ENCODE measurements at regions not wholly inside any gene's neighbourhood (a gene's known extent, or its start where the extent isn't known, plus 50 kb on each side); places are given as distances from the start of the nearest gene placed in this dataset.

DNA sequence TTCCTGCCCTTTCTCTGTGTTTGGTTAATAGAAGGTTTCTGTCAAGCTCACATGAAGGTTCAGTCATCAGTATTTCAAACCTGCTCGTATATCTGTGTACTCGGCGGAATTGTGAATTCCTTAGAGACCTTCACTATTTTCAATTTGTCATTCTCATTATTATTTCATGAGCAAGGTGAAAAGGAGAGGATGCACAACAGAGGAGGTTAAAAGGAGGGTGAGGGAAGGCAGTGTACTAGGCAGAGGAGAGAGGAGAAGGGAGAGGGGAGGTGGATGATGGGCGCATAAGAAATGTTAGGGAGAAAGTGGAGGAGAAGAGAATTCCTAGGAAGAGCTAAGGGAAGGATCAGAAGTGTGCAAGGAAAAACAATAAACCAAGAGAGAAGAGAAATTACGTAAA lies 185.0 kb upstream of the COBL start:
- H3K27me3 ChIP-seq (replicated peaks): no peaks in the 10 kb centered on the region
- no peak overlapping the region for H3K27ac ChIP-seq
- H3K9me3 ChIP-seq (replicated peaks): no peaks in the 10 kb centered on the region
- DNase-seq (ENCODE audit: low read depth in 1 of 2, low spot score in 2 of 2): no peak
- no peaks in the 10 kb centered on the region for H3K4me1 ChIP-seq (replicated peaks)
- no peak overlapping the region for H3K4me3 ChIP-seq
- no peaks in the 10 kb centered on the region for H3K36me3 ChIP-seq

- Histone ChIP-seq H3K27me3 (replicated peaks) (no peaks in the 10 kb centered on the region), H3K27ac (no peak overlapping the region)
Measured at GRCh38 chr7:51482976-51483375, 166.4 kb upstream of the COBL start.

DNA sequence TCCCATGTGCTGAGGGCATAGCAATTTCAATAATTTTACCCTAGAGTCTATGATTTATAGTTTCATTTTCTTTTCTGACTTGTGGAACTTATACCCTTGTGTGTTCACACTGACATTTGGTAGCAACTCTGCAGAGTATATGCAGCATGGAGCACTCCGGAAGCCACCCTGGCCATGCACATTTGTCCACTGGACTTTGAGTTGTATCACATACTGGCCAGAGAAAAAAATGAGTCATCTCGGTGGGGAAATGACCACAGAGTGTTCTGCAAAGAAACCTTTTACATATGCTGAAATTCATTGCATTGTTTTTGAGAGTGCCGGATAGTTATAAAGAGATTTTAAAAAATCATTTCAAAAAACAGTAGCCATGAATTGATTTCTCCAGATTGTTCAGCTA lies 164.8 kb upstream of the COBL start:
- DNase-seq (ENCODE audit: low read depth in 1 of 2, low spot score in 2 of 2): no peak
- Histone ChIP-seq H3K4me3 (no peak overlapping the region), H3K27ac (no peak overlapping the region), H3K27me3 (replicated peaks) (no peaks in the 10 kb centered on the region), H3K36me3 (no peaks in the 10 kb centered on the region), H3K9me3 (replicated peaks) (no peaks in the 10 kb centered on the region; the same call in 1 of the 2 replicates), H3K4me1 (replicated peaks) (no peaks in the 10 kb centered on the region)

More at GRCh38 chr7:51482976-51483375, 166.4 kb upstream of the COBL start:
- DNase-seq (ENCODE audit: low read depth in 1 of 2, low spot score in 2 of 2): no peak
- Histone ChIP-seq H3K9me3 (replicated peaks) (0 out of 2 replicates have a peak, but pooled peaks cover 3% of the 10 kb centered on the region), H3K4me3 (no peak overlapping the region), H3K4me1 (replicated peaks) (no peaks in the 10 kb centered on the region), H3K36me3 (no peaks in the 10 kb centered on the region)

DNA sequence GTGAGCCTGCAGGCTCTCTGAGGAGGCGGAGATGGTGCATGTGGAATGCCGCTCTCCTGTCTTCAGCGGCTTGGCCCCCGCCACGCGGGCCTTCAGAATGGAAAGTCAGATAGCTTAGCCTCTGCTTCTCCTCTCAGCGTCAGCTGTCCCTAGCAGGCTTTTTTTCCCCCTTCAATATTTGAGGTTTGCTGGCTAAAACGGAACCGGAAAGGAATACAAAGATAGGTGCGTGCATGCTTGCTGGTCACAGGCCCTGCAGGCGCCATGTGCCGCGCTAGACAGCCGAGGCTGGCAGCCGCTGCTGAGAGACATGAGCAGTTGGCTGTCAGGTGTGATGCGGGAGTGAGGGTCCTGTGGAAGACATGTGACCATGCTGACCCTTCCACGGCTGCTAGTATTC lies 161.2 kb upstream of the COBL start:
- Histone ChIP-seq H3K27ac (no peak overlapping the region), H3K9me3 (replicated peaks) (peaks cover 3% of the 10 kb centered on the region; the same call in 1 of the 2 replicates), H3K27me3 (replicated peaks) (no peaks in the 10 kb centered on the region), H3K36me3 (no peaks in the 10 kb centered on the region), H3K4me3 (no peak overlapping the region), H3K4me1 (replicated peaks) (no peaks in the 10 kb centered on the region)
- no peak for DNase-seq (ENCODE audit: low read depth in 1 of 2, low spot score in 2 of 2)

GRCh38 chr7:51477323-51477722 lies 160.7 kb upstream of the COBL start:
- H3K4me3 ChIP-seq: no peak overlapping the region
- no peaks in the 10 kb centered on the region for H3K27me3 ChIP-seq (replicated peaks)
- H3K36me3 ChIP-seq: no peaks in the 10 kb centered on the region
- no peak for DNase-seq (ENCODE audit: low read depth in 1 of 2, low spot score in 2 of 2)
- H3K9me3 ChIP-seq (replicated peaks): peaks cover 3% of the 10 kb centered on the region; the same call in 1 of the 2 replicates
- no peaks in the 10 kb centered on the region for H3K4me1 ChIP-seq (replicated peaks)
- no peak overlapping the region for H3K27ac ChIP-seq

- H3K4me1 ChIP-seq (replicated peaks): no peaks in the 10 kb centered on the region
- H3K27me3 ChIP-seq (replicated peaks): no peaks in the 10 kb centered on the region
- no peaks in the 10 kb centered on the region for H3K36me3 ChIP-seq
- no peak overlapping the region for H3K27ac ChIP-seq
- no peak for DNase-seq (ENCODE audit: low read depth in 1 of 2, low spot score in 2 of 2)
- peaks cover 3% of the 10 kb centered on the region; the same call in 1 of the 2 replicates for H3K9me3 ChIP-seq (replicated peaks)
- H3K4me3 ChIP-seq: no peak overlapping the region
Measured at GRCh38 chr7:51476026-51476425, 159.4 kb upstream of the COBL start.

- DNase-seq (ENCODE audit: low read depth in 1 of 2, low spot score in 2 of 2): no peak
- no peaks in the 10 kb centered on the region for H3K36me3 ChIP-seq
- no peaks in the 10 kb centered on the region for H3K4me1 ChIP-seq (replicated peaks)
- H3K4me3 ChIP-seq: no peak overlapping the region
- H3K9me3 ChIP-seq (replicated peaks): peaks cover 3% of the 10 kb centered on the region; the same call in 1 of the 2 replicates
- no peaks in the 10 kb centered on the region for H3K27me3 ChIP-seq (replicated peaks)
- no peak overlapping the region for H3K27ac ChIP-seq
Measured at GRCh38 chr7:51472873-51473272, 156.3 kb upstream of the COBL start.

DNA sequence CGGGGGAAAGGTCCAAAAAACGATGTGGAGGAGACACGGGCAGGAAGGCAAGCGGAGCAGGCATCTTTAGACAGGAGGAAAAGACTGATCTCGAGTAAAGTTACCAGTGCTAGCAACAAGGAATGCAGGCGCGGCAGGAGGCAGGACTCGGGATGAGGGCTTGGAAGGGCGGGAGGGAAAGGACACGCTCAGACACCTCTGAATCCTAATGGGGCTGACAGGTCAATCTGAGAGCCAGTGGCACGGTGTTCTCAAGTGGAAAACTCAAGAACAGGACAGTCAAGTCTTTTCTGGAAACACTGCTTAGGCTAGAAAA lies 155.3 kb upstream of the COBL start:
- Histone ChIP-seq H3K9me3 (replicated peaks) (peaks cover 3% of the 10 kb centered on the region; the same call in 1 of the 2 replicates), H3K27me3 (replicated peaks) (no peaks in the 10 kb centered on the region), H3K4me3 (no peak overlapping the region), H3K27ac (no peak overlapping the region), H3K4me1 (replicated peaks) (no peaks in the 10 kb centered on the region), H3K36me3 (no peaks in the 10 kb centered on the region)
- no peak for DNase-seq (ENCODE audit: low read depth in 1 of 2, low spot score in 2 of 2)

DNA sequence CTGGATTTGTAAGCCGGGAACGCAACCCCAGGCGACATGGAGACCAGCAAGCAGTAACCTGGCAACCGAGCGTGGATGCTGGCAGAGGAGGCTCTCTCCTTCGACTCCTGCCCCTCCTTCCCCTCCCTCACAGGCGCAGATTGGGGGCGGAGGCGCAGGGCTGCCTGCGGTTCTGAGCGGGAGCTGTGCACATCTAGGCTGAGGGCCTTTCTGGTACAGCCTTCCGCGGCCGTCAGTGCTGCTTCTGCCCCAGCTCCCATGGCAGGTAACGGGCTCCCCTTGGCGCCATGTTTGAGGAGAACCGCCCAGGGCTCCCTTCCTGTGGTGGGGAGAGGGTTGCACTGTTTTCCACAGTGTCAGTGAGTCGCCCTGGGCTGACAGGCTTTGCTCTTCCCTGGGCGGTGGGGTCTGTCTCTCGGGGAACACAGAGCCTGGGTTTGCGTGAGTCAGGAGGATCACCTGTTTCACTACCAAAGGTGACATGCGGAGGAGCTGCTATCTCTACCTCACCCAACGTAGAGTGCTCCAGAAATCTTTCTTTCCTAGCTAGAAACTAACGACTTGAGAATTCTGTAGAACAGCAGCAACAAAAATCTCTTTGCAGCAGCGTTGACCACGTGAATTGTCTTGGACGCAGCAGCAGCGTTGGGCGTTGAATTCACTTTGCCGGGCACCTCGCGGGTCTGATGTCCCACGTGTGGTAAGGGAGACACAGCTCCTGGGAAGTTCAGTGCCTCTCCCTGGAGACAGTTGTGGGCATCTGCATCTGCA lies 154.8 kb upstream of the COBL start:
- Histone ChIP-seq H3K4me1 (replicated peaks) (no peaks in the 10 kb centered on the region), H3K27me3 (replicated peaks) (no peaks in the 10 kb centered on the region)

GRCh38 chr7:51467384-51468017 lies 150.9 kb upstream of the COBL start:
- Histone ChIP-seq H3K27ac (no peak overlapping the region), H3K36me3 (no peaks in the 10 kb centered on the region)
- no peak for DNase-seq (ENCODE audit: low read depth in 1 of 2, low spot score in 2 of 2)

More for the DNA sequence above, 154.8 kb upstream of the COBL start:
- H3K9me3 ChIP-seq (replicated peaks): 0 out of 2 replicates have a peak, but pooled peaks cover 3% of the 10 kb centered on the region
- DNase-seq (ENCODE audit: low read depth in 1 of 2, low spot score in 2 of 2): no peak
- H3K4me3 ChIP-seq: no peak overlapping the region
- H3K36me3 ChIP-seq: no peaks in the 10 kb centered on the region
- H3K27ac ChIP-seq: no peak overlapping the region

GRCh38 chr7:51459809-51460208 lies 143.2 kb upstream of the COBL start:
- Histone ChIP-seq H3K9me3 (replicated peaks) (no peaks in the 10 kb centered on the region), H3K27me3 (replicated peaks) (no peaks in the 10 kb centered on the region), H3K4me1 (replicated peaks) (no peaks in the 10 kb centered on the region), H3K4me3 (no peak overlapping the region), H3K36me3 (no peaks in the 10 kb centered on the region), H3K27ac (no peak overlapping the region)
- no peak for DNase-seq (ENCODE audit: low read depth in 1 of 2, low spot score in 2 of 2)

More at GRCh38 chr7:51467384-51468017, 150.9 kb upstream of the COBL start:
- Histone ChIP-seq H3K4me1 (replicated peaks) (no peaks in the 10 kb centered on the region), H3K9me3 (replicated peaks) (no peaks in the 10 kb centered on the region), H3K27me3 (replicated peaks) (no peaks in the 10 kb centered on the region), H3K4me3 (no peak overlapping the region)

DNA sequence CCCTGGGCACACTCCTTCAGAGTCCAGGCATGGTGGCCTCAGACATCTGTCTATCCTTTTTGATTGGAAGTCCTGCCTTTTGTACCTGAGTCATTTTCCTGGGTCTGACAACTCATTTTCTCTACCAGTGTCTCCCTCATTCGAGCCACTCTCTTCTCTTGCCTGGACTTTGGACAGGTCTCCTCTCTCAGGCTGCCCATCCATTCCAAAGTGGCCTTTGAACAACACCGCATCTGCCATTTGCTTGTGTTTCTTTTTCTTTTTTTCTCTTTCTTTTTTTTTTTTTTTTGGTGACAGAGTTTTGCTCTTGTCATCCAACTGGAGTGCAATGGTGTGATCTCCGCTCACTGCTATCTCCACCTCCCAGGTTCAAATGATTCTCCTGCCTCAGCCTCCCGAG lies 142.1 kb upstream of the COBL start:
- Histone ChIP-seq H3K4me1 (replicated peaks) (no peaks in the 10 kb centered on the region), H3K27me3 (replicated peaks) (no peaks in the 10 kb centered on the region), H3K36me3 (no peaks in the 10 kb centered on the region), H3K4me3 (no peak overlapping the region), H3K9me3 (replicated peaks) (no peaks in the 10 kb centered on the region), H3K27ac (no peak overlapping the region)
- DNase-seq (ENCODE audit: low read depth in 1 of 2, low spot score in 2 of 2): no peak

DNA sequence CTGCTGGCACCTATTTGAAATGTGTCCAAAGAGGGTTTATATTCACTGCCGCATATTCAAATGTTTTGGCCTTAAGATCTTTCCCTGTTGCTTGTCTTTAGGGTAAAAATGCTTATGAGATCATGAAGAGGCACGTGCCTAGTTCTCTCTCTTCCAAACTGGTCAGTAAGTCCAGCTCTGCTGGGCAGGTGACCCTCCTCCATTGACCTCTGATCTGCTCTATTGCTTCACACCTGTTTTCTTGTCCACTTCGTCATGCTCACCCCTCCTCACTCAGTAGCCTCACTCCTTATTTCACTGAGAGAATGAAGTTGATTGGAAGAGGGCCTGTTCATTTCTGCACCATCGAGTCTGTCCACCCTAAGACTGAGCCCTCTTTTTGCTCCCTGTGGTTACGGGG lies 140.5 kb upstream of the COBL start:
- no peak for DNase-seq (ENCODE audit: low read depth in 1 of 2, low spot score in 2 of 2)
- Histone ChIP-seq H3K36me3 (no peaks in the 10 kb centered on the region), H3K4me3 (no peak overlapping the region), H3K27me3 (replicated peaks) (no peaks in the 10 kb centered on the region), H3K9me3 (replicated peaks) (no peaks in the 10 kb centered on the region), H3K27ac (no peak overlapping the region), H3K4me1 (replicated peaks) (no peaks in the 10 kb centered on the region)

DNA sequence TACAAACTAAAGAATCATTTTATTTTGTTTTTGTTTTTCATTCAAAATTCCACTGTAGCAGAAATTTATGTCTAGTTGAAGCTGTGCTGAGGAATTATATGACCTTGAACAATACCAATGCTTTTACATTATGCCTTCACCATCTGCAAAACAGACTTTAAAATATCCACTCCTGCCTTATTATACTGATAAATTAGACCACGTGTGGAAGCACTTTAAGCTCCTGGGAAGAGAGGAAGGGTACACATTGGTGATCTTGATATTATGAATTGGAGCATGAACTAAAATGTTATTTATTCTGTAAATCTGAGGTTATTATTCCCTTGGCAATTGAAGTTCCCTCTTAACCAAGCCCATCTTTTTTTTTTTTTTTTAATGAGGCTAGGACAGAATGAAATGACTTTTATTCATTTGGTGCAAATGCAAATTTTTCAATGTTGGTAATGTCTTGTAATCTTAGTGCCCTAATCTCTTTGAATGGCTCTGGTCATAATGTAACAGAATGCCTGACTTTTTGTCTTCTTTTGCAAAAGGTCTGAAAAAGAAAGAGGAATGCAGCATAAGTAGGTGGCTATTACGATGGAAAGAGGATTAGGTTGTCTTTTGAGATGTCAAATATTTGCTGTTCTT lies 139.9 kb upstream of the COBL start:
- H3K27ac ChIP-seq: no peak overlapping the region
- DNase-seq (ENCODE audit: low read depth in 1 of 2, low spot score in 2 of 2): no peak
- no peaks in the 10 kb centered on the region for H3K4me1 ChIP-seq (replicated peaks)
- no peaks in the 10 kb centered on the region for H3K9me3 ChIP-seq (replicated peaks)
- H3K36me3 ChIP-seq: no peaks in the 10 kb centered on the region
- H3K4me3 ChIP-seq: no peak overlapping the region
- no peaks in the 10 kb centered on the region for H3K27me3 ChIP-seq (replicated peaks)

Data from SJSA1 (cell line).